GM18861 (cell line): ENCODE measurements at regions not wholly inside any gene's neighbourhood (a gene's known extent, or its start where the extent isn't known, plus 50 kb on each side); places are given as distances from the start of the nearest gene placed in this dataset.

Experiments
- ATAC-seq: cut with Tn5 transposase; IDR thresholded peaks from one replicate; pipeline ENCODE4 v1.9.1; 2021; ENCODE audit not compliant: unreplicated experiment

DNA sequence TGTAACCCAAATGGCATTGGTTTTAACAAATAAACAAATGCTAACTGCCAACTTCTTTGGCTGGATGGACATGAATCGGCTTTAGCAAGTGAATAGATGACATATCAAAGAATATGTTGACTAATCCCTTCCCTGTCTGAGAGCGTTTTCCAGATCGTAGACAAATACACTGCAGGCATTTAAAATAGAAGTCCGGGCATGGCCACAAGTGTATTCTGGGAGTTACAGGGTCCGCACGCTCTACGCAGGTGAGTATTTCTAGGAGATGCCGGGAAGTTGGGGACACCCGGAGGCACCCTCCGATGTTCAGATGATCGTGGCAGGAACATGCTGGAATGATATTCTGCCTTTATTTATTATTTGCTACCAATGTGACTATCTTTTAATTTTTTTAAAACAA is 53.2 kb upstream of the ZNF536 start:
- ATAC-seq = no peak

GRCh38 chr19:30319411-30319810 is 52.8 kb upstream of the ZNF536 start:
- no peak for ATAC-seq

DNA sequence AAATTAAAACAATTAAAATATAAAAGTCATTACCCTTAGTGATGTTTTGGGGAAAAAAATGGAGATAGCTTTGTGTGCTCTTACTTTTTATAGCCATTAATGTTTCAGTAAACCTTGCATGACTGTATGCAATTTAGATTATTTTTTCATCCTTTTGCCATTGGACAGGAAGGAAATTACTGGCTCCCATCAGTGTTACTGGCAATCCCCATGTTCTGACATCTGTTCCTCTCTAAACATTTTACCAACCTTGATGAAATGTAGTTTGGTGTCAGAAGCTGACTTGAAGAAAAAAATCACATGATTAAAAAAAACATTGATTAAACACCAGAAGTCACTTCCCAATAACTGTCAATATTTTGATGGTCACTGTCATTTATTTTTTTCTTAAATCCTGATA is 52.3 kb upstream of the ZNF536 start:
- ATAC-seq = no peak

- ATAC-seq = no peak
Measured at GRCh38 chr19:30320466-30320865, 51.7 kb upstream of the ZNF536 start.

GRCh38 chr19:30320916-30321315 is 51.3 kb upstream of the ZNF536 start:
- no peak for ATAC-seq
